Panc1 (cell line): ENCODE measurements at regions not wholly inside any gene's neighbourhood (a gene's known extent, or its start where the extent isn't known, plus 50 kb on each side); places are given as distances from the start of the nearest gene placed in this dataset.

Experiments
- POLR2AphosphoS5 ChIP-seq: IDR thresholded peaks from 2 replicates; pipeline ENCODE4 v1.6.1; 2012; ENCODE audit warnings: mild to moderate bottlenecking, low read depth, low read length, moderate library complexity
- SIN3A ChIP-seq: IDR thresholded peaks from 2 replicates; pipeline ENCODE4 v1.6.1; 2012; ENCODE audit warnings: low read depth, mild to moderate bottlenecking, low read length, moderate library complexity, borderline replicate concordance; ENCODE audit not compliant: insufficient read depth
- TCF7L2 ChIP-seq: IDR thresholded peaks from 2 replicates; pipeline ENCODE4 v1.6.1; 2011; ENCODE audit warnings: mild to moderate bottlenecking, low read depth, low read length, inconsistent platforms
- TF ChIP-seq, protein P1 (sequence below): fragments of 450-650 bp; IDR thresholded peaks from 2 replicates; pipeline ENCODE4 v1.5.1; 2017; ENCODE audit warnings: mild to moderate bottlenecking
- TF ChIP-seq, protein P2 (sequence below), 2 experiments: IDR thresholded peaks; 2 replicates each; pipeline ENCODE4 v1.6.1; 2011 to 2012; ENCODE audit warnings: low read depth in 2 of 2, control low read depth in 1 of 2, low read length in 1 of 2, mild to moderate bottlenecking in 1 of 2, moderate library complexity in 1 of 2; ENCODE audit not compliant: insufficient read depth in 1 of 2

DNA sequence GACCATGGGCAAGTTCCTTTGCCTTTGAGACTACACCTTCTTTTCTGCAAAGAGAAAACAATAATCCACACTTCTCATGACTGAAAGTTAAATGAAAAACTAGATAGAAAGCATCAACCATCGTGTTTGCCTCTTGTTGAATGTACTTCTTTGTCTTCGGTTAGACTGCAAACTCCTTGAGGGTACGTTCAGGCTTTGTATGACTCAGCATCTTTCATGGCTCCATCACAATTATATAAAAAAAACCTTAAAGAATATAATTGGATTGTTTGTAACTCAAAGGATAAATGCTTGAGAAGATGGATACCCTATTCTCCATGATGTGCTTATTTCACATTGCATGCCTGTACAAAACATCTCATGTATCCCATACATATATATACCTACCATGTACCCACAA is 439.2 kb downstream of the MAFB start:
- TF ChIP-seq, protein P1, sequence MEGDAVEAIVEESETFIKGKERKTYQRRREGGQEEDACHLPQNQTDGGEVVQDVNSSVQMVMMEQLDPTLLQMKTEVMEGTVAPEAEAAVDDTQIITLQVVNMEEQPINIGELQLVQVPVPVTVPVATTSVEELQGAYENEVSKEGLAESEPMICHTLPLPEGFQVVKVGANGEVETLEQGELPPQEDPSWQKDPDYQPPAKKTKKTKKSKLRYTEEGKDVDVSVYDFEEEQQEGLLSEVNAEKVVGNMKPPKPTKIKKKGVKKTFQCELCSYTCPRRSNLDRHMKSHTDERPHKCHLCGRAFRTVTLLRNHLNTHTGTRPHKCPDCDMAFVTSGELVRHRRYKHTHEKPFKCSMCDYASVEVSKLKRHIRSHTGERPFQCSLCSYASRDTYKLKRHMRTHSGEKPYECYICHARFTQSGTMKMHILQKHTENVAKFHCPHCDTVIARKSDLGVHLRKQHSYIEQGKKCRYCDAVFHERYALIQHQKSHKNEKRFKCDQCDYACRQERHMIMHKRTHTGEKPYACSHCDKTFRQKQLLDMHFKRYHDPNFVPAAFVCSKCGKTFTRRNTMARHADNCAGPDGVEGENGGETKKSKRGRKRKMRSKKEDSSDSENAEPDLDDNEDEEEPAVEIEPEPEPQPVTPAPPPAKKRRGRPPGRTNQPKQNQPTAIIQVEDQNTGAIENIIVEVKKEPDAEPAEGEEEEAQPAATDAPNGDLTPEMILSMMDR, result no peak
- no peak for TF ChIP-seq SIN3A
- no peak for TF ChIP-seq POLR2AphosphoS5
- TF ChIP-seq, protein P2, sequence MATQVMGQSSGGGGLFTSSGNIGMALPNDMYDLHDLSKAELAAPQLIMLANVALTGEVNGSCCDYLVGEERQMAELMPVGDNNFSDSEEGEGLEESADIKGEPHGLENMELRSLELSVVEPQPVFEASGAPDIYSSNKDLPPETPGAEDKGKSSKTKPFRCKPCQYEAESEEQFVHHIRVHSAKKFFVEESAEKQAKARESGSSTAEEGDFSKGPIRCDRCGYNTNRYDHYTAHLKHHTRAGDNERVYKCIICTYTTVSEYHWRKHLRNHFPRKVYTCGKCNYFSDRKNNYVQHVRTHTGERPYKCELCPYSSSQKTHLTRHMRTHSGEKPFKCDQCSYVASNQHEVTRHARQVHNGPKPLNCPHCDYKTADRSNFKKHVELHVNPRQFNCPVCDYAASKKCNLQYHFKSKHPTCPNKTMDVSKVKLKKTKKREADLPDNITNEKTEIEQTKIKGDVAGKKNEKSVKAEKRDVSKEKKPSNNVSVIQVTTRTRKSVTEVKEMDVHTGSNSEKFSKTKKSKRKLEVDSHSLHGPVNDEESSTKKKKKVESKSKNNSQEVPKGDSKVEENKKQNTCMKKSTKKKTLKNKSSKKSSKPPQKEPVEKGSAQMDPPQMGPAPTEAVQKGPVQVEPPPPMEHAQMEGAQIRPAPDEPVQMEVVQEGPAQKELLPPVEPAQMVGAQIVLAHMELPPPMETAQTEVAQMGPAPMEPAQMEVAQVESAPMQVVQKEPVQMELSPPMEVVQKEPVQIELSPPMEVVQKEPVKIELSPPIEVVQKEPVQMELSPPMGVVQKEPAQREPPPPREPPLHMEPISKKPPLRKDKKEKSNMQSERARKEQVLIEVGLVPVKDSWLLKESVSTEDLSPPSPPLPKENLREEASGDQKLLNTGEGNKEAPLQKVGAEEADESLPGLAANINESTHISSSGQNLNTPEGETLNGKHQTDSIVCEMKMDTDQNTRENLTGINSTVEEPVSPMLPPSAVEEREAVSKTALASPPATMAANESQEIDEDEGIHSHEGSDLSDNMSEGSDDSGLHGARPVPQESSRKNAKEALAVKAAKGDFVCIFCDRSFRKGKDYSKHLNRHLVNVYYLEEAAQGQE (IDR thresholded peaks at IDR 0.05; ENCODE audit: insufficient read depth in 1 of 2, low read depth in 2 of 2, low read length in 1 of 2), result no peak
- no peak for TF ChIP-seq TCF7L2
